ENCODE measurements at regions not wholly inside any gene's neighbourhood (a gene's known extent, or its start where the extent isn't known, plus 50 kb on each side); places are given as distances from the start of the nearest gene placed in this dataset.

DNA sequence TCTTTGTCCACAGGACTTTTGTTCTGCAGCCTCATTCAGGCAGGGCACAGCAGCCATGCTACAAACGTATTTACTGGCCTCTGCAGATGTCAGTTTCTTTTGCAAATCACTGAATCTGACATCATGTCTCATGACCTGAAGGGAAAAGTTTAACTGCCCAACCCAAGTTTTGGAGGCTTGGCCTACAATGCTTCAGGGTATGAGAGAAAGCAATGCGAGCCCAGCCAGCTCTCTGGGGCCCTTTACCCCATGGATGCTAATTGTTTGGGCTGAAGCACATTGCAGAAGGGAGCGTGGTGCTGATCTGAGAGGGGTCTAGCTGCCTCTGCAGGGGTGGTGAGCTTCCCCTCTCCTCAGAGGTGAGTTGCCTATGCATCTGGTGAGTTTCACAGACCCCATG, 179.9 kb upstream of the CXCL12 start:
- Histone ChIP-seq H2AFZ (no peak overlapping the region), H3K27ac (no peak overlapping the region), H3K4me2 (no peak overlapping the region), H3K9me2 (replicated peaks; ENCODE audit: insufficient read depth) (no peaks in the 10 kb centered on the region), H4K20me1 (ENCODE audit: insufficient read depth, poor library complexity, severe bottlenecking) (no peaks in the 10 kb centered on the region), H3K27me3 (no peaks in the 10 kb centered on the region), H3K36me3 (replicated peaks; ENCODE audit: insufficient read depth, low read depth) (no peaks in the 10 kb centered on the region), H3K4me3 (no peak overlapping the region), H3K79me2 (no peaks in the 10 kb centered on the region), H3K4me1 (ENCODE audit: insufficient read depth) (no peaks in the 10 kb centered on the region), H3K9me3 (ENCODE audit: low read depth) (no peaks in the 10 kb centered on the region)
- DNase-seq (ENCODE audit: low spot score): no peak
- 74% methylated on average over 3 of the region's 3 CpGs for WGBS (ENCODE audit: low lambda C conversion rate, missing lambda C conversion rate)
- no peak for TF ChIP-seq EZH2 (IDR thresholded peaks at IDR 0.05; ENCODE audit: borderline replicate concordance)
- TF ChIP-seq, protein P1, sequence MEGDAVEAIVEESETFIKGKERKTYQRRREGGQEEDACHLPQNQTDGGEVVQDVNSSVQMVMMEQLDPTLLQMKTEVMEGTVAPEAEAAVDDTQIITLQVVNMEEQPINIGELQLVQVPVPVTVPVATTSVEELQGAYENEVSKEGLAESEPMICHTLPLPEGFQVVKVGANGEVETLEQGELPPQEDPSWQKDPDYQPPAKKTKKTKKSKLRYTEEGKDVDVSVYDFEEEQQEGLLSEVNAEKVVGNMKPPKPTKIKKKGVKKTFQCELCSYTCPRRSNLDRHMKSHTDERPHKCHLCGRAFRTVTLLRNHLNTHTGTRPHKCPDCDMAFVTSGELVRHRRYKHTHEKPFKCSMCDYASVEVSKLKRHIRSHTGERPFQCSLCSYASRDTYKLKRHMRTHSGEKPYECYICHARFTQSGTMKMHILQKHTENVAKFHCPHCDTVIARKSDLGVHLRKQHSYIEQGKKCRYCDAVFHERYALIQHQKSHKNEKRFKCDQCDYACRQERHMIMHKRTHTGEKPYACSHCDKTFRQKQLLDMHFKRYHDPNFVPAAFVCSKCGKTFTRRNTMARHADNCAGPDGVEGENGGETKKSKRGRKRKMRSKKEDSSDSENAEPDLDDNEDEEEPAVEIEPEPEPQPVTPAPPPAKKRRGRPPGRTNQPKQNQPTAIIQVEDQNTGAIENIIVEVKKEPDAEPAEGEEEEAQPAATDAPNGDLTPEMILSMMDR (IDR thresholded peaks at IDR 0.05; ENCODE audit: poor library complexity): no peak
- no peak for TF ChIP-seq EZH2phosphoT487 (IDR thresholded peaks at IDR 0.05; ENCODE audit: low read depth, severe bottlenecking, unreplicated experiment)

DNA sequence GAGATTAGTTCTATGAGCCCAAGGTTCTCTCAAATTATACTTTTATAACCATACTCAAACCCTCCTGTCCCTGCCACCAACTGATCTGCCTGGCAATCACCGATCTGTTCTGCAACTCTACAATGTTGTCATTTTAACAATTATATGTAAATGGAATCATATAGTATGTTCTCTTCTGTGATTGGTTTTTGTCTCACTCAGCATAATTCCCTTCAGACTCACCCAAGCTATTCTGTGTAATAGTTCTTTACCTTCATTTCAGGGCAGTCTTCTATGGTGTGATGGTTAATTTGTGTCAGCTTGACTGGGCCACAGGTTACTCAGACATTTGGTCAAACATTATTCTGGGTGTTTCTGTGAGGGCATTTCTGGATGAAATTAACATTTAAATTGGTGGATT, 181.9 kb upstream of the CXCL12 start:
- TF ChIP-seq EZH2 (IDR thresholded peaks at IDR 0.05; ENCODE audit: borderline replicate concordance): no peak
- TF ChIP-seq EZH2phosphoT487 (IDR thresholded peaks at IDR 0.05; ENCODE audit: low read depth, severe bottlenecking, unreplicated experiment): no peak
- TF ChIP-seq, protein P1 (IDR thresholded peaks at IDR 0.05; ENCODE audit: poor library complexity): no peak
- Histone ChIP-seq H3K27me3 (no peaks in the 10 kb centered on the region), H2AFZ (no peak overlapping the region), H3K4me3 (no peak overlapping the region), H3K9me2 (replicated peaks; ENCODE audit: insufficient read depth) (no peaks in the 10 kb centered on the region), H3K27ac (no peak overlapping the region), H3K79me2 (no peaks in the 10 kb centered on the region), H3K9me3 (ENCODE audit: low read depth) (no peaks in the 10 kb centered on the region), H4K20me1 (ENCODE audit: insufficient read depth, poor library complexity, severe bottlenecking) (no peaks in the 10 kb centered on the region), H3K4me1 (ENCODE audit: insufficient read depth) (no peaks in the 10 kb centered on the region), H3K4me2 (no peak overlapping the region), H3K36me3 (replicated peaks; ENCODE audit: insufficient read depth, low read depth) (no peaks in the 10 kb centered on the region)
- 100% methylated on average over 1 of the region's 1 CpG for WGBS (ENCODE audit: low lambda C conversion rate, missing lambda C conversion rate)
- no peak for DNase-seq (ENCODE audit: low spot score)

DNA sequence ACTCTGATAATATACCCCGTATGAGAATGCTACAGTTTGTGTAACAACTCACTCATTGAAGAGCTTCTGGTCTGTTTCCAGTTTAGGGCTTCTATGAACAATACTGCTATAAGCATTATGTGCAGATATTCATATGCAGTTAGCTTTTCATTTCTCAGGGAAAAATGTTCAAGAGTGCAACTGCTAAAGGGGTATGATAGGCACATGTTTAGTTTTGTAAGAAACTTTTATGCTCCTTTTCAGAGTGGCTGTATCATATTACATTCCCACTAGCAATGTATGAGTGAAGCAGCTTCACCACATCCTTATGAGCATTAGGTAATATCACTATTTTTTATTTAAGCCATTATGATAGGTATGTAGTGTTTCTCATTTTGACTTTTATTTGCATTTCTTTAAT, 182.6 kb upstream of the CXCL12 start:
- Histone ChIP-seq H2AFZ (no peak overlapping the region), H3K9me2 (replicated peaks; ENCODE audit: insufficient read depth) (no peaks in the 10 kb centered on the region), H3K4me2 (no peak overlapping the region), H3K9me3 (ENCODE audit: low read depth) (no peaks in the 10 kb centered on the region), H3K79me2 (no peaks in the 10 kb centered on the region), H3K4me3 (no peak overlapping the region), H3K27ac (no peak overlapping the region), H4K20me1 (ENCODE audit: insufficient read depth, poor library complexity, severe bottlenecking) (no peaks in the 10 kb centered on the region), H3K4me1 (ENCODE audit: insufficient read depth) (no peaks in the 10 kb centered on the region), H3K27me3 (no peaks in the 10 kb centered on the region), H3K36me3 (replicated peaks; ENCODE audit: insufficient read depth, low read depth) (no peaks in the 10 kb centered on the region)
- WGBS (ENCODE audit: low lambda C conversion rate, missing lambda C conversion rate): 55% methylated on average over 1 of the region's 1 CpG
- DNase-seq (ENCODE audit: low spot score): no peak
- TF ChIP-seq EZH2 (IDR thresholded peaks at IDR 0.05; ENCODE audit: borderline replicate concordance) (no peak), EZH2phosphoT487 (IDR thresholded peaks at IDR 0.05; ENCODE audit: low read depth, severe bottlenecking, unreplicated experiment) (no peak)
- TF ChIP-seq, protein P1 (IDR thresholded peaks at IDR 0.05; ENCODE audit: poor library complexity): no peak

Measured in hepatocyte (in vitro differentiated cells).